MM.1S (cell line): ENCODE measurements at regions not wholly inside any gene's neighbourhood (a gene's known extent, or its start where the extent isn't known, plus 50 kb on each side); places are given as distances from the start of the nearest gene placed in this dataset.

ENCODE experiments used
- DNase-seq: peaks from one replicate; pipeline ENCODE4 v3.0.0-alpha.2; 2015
- H2AFZ ChIP-seq: fragments of 300-600 bp; sonication (generic); 2 replicates; pipeline ENCODE4 v1.6.0; 2016; ENCODE audit warnings: antibody characterized with exemption, low read length
- H3F3A ChIP-seq: fragments of 300-600 bp; sonication (generic); 2 replicates; pipeline ENCODE4 v1.6.1; 2016; ENCODE audit warnings: mild to moderate bottlenecking, antibody characterized with exemption, low read length, moderate library complexity, mixed read lengths; ENCODE audit not compliant: insufficient read depth
- H3K27ac ChIP-seq: fragments of 300-600 bp; sonication (generic); 2 replicates; pipeline ENCODE4 v1.5.1; 2016; ENCODE audit warnings: mild to moderate bottlenecking, low read length
- H3K27me3 ChIP-seq: fragments of 300-600 bp; sonication (generic); replicated peaks from 2 replicates; pipeline ENCODE4 v1.6.0; 2016; ENCODE audit warnings: low read length; ENCODE audit not compliant: insufficient read depth
- H3K36me3 ChIP-seq: fragments of 300-600 bp; sonication (generic); replicated peaks from 2 replicates; pipeline ENCODE4 v1.6.1; 2016; ENCODE audit warnings: mild to moderate bottlenecking, low read length, mixed read lengths; ENCODE audit not compliant: insufficient read depth
- H3K4me1 ChIP-seq: fragments of 300-600 bp; sonication (generic); 2 replicates; pipeline ENCODE4 v1.6.1; 2016; ENCODE audit warnings: low read length, mixed read lengths
- H3K4me2 ChIP-seq: fragments of 300-600 bp; sonication (generic); 2 replicates; pipeline ENCODE4 v1.6.0; 2016; ENCODE audit warnings: low read depth, low read length
- H3K4me3 ChIP-seq: fragments of 300-600 bp; sonication (generic); 2 replicates; pipeline ENCODE4 v1.5.1; 2016; ENCODE audit warnings: low read length, mixed read lengths
- H3K79me2 ChIP-seq: fragments of 300-600 bp; sonication (generic); 2 replicates; pipeline ENCODE4 v1.6.1; 2016; ENCODE audit warnings: mixed run types, low read length, mixed read lengths
- H3K9ac ChIP-seq: fragments of 300-600 bp; sonication (generic); 2 replicates; pipeline ENCODE4 v1.6.1; 2016; ENCODE audit warnings: low read length, mixed read lengths
- H3K9me2 ChIP-seq: fragments of 300-600 bp; sonication (generic); replicated peaks from 2 replicates; pipeline ENCODE4 v1.6.1; 2016; ENCODE audit warnings: mild to moderate bottlenecking, low read length, mixed read lengths; ENCODE audit not compliant: insufficient read depth
- H3K9me3 ChIP-seq: fragments of 300-600 bp; sonication (generic); replicated peaks from 2 replicates; pipeline ENCODE4 v1.6.1; 2016; ENCODE audit warnings: mild to moderate bottlenecking, low read length, mixed read lengths; ENCODE audit not compliant: insufficient read depth
- H4K20me1 ChIP-seq: fragments of 300-600 bp; sonication (generic); 2 replicates; pipeline ENCODE4 v1.6.1; 2016; ENCODE audit warnings: mild to moderate bottlenecking, low read length, moderate library complexity, mixed read lengths; ENCODE audit not compliant: insufficient read depth
- EZH2 ChIP-seq: fragments of 300-600 bp; sonication (generic); optimal IDR thresholded peaks from 2 replicates; pipeline ENCODE3; 2017; ENCODE audit warnings: low read depth, mild to moderate bottlenecking, antibody characterized with exemption, low read length, mixed read lengths
- EZH2phosphoT487 ChIP-seq: fragments of 300-600 bp; sonication (generic); IDR thresholded peaks from 2 replicates; pipeline ENCODE4 v1.6.1; 2018; ENCODE audit warnings: antibody characterized with exemption, low read length
- TF ChIP-seq, protein P1 (sequence below): fragments of 300-600 bp; sonication (generic); IDR thresholded peaks from 2 replicates; pipeline ENCODE4 v1.5.1; 2016; ENCODE audit warnings: antibody characterized with exemption, low read length, mixed read lengths

DNA sequence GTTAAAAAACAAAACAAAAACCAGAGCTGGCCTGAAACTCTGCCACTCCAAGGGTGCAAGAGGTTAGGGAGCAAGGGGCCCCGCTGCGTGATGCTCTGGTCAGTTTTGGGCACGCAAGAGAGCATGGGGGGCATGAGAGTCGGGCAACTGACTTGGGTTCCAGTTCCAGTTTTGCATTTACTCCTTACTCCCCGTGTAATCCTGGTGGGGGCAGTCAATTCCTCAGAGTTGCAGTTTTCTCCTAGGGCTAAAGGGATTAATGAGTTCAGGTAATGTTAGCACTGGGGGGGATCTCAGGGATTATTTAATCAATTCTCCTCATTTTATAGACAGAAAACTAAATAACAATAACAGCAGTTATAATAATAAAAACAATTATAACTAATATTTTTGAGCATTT, 72.9 kb upstream of the PMFBP1 start:
- no peak for TF ChIP-seq EZH2phosphoT487
- no peak for TF ChIP-seq EZH2
- TF ChIP-seq, protein P1, sequence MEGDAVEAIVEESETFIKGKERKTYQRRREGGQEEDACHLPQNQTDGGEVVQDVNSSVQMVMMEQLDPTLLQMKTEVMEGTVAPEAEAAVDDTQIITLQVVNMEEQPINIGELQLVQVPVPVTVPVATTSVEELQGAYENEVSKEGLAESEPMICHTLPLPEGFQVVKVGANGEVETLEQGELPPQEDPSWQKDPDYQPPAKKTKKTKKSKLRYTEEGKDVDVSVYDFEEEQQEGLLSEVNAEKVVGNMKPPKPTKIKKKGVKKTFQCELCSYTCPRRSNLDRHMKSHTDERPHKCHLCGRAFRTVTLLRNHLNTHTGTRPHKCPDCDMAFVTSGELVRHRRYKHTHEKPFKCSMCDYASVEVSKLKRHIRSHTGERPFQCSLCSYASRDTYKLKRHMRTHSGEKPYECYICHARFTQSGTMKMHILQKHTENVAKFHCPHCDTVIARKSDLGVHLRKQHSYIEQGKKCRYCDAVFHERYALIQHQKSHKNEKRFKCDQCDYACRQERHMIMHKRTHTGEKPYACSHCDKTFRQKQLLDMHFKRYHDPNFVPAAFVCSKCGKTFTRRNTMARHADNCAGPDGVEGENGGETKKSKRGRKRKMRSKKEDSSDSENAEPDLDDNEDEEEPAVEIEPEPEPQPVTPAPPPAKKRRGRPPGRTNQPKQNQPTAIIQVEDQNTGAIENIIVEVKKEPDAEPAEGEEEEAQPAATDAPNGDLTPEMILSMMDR: no peak
- Histone ChIP-seq H3K36me3 (no peaks in the 10 kb centered on the region), H3K4me1 (peaks cover 13% of the 10 kb centered on the region), H3K9me3 (no peaks in the 10 kb centered on the region), H3F3A (peaks cover 11% of the 10 kb centered on the region), H3K79me2 (no peaks in the 10 kb centered on the region), H2AFZ (no peak overlapping the region), H3K9ac (no peak overlapping the region), H3K4me2 (no peak overlapping the region), H3K27ac (no peak overlapping the region), H4K20me1 (no peaks in the 10 kb centered on the region), H3K27me3 (no peaks in the 10 kb centered on the region), H3K9me2 (no peaks in the 10 kb centered on the region), H3K4me3 (no peak overlapping the region)
- no peak for DNase-seq

DNA sequence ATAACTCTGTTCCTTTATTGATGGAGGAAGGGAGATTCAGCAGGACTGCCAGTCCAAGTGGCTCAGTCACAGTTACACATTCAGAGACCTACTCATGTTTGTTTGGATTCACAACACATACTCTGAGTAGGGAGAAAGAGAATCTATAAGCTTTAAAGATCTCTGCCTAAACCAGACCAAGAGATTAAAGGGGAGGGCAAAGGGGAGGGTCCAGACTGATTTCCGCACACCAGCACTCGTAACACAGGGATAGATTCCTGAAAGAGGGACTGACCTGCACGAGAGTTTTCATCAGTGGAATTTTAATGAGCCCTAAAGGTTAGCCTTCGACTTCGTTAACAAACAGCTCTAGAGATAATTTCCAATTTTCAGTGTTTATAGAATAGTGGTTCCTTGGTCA, 71.7 kb upstream of the PMFBP1 start:
- Histone ChIP-seq H4K20me1 (no peaks in the 10 kb centered on the region), H3K36me3 (no peaks in the 10 kb centered on the region), H3F3A (peaks cover 11% of the 10 kb centered on the region), H2AFZ (no peak overlapping the region), H3K9me3 (no peaks in the 10 kb centered on the region), H3K9ac (no peak overlapping the region), H3K27me3 (no peaks in the 10 kb centered on the region), H3K27ac (no peak overlapping the region), H3K9me2 (no peaks in the 10 kb centered on the region), H3K79me2 (no peaks in the 10 kb centered on the region), H3K4me1 (peaks cover 13% of the 10 kb centered on the region), H3K4me2 (no peak overlapping the region), H3K4me3 (no peak overlapping the region)
- no peak for TF ChIP-seq EZH2phosphoT487
- TF ChIP-seq EZH2: no peak
- TF ChIP-seq, protein P1: no peak
- no peak for DNase-seq

DNA sequence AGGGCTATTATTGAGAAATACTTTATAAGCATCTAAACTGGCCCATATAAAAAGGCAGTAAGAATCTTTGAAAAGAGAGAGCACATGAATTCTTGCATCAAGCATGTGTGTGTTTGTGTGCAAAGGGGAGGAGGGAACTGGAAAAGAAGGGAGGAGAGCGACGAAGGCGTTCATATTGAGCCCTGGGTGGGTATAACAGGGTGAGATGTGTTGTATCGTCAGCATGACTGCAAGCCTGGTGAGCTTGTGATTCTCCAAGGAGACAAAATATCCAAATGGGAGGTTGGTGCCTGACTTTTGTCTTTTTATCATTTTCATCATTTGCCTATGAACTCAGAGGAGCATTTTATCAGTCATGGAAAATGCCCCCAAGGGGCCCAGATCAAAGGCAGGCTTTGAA, 70.8 kb upstream of the PMFBP1 start:
- H3K79me2 ChIP-seq: no peaks in the 10 kb centered on the region
- no peak overlapping the region for H3K4me3 ChIP-seq
- H3K9me2 ChIP-seq: no peaks in the 10 kb centered on the region
- H3K27ac ChIP-seq: no peak overlapping the region
- H3K27me3 ChIP-seq: no peaks in the 10 kb centered on the region
- H4K20me1 ChIP-seq: no peaks in the 10 kb centered on the region
- no peaks in the 10 kb centered on the region for H3K36me3 ChIP-seq
- TF ChIP-seq EZH2phosphoT487 (no peak), EZH2 (no peak)
- TF ChIP-seq, protein P1: no peak
- H2AFZ ChIP-seq: no peak overlapping the region
- H3K4me1 ChIP-seq: peaks cover 13% of the 10 kb centered on the region
- H3F3A ChIP-seq: peaks cover 11% of the 10 kb centered on the region
- H3K9ac ChIP-seq: no peak overlapping the region
- H3K4me2 ChIP-seq: no peak overlapping the region
- no peaks in the 10 kb centered on the region for H3K9me3 ChIP-seq
- DNase-seq: no peak
